Fibroblast of mammary gland (primary cell): ENCODE measurements at regions not wholly inside any gene's neighbourhood (a gene's known extent, or its start where the extent isn't known, plus 50 kb on each side); places are given as distances from the start of the nearest gene placed in this dataset.
"Not testable (repeated sequence)": the region's sequence is repeated elsewhere in the genome, so short reads cannot be mapped to it uniquely, and the experiment has no call there.

Experiments
- DNase-seq: peaks from one replicate; pipeline ENCODE4 v3.0.0-alpha.2; 2010; ENCODE audit warnings: low read depth
- H3K4me3 ChIP-seq: 2 replicates; pipeline ENCODE4 v1.5.1; 2011; ENCODE audit warnings: low read depth, mild to moderate bottlenecking, low read length, moderate library complexity; ENCODE audit not compliant: control insufficient read depth
- TF ChIP-seq, protein P1 (sequence below): conservative IDR thresholded peaks from 2 replicates; pipeline ENCODE4 v1.5.1; 2011; ENCODE audit warnings: low read depth, low read length, inconsistent platforms; ENCODE audit not compliant: control insufficient read depth, insufficient read depth

GRCh38 chr10:105559333-105560097 is 918.4 kb downstream of the SORCS3 start:
- DNase-seq = no peak
- TF ChIP-seq, protein P1, sequence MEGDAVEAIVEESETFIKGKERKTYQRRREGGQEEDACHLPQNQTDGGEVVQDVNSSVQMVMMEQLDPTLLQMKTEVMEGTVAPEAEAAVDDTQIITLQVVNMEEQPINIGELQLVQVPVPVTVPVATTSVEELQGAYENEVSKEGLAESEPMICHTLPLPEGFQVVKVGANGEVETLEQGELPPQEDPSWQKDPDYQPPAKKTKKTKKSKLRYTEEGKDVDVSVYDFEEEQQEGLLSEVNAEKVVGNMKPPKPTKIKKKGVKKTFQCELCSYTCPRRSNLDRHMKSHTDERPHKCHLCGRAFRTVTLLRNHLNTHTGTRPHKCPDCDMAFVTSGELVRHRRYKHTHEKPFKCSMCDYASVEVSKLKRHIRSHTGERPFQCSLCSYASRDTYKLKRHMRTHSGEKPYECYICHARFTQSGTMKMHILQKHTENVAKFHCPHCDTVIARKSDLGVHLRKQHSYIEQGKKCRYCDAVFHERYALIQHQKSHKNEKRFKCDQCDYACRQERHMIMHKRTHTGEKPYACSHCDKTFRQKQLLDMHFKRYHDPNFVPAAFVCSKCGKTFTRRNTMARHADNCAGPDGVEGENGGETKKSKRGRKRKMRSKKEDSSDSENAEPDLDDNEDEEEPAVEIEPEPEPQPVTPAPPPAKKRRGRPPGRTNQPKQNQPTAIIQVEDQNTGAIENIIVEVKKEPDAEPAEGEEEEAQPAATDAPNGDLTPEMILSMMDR = no peak
- no peak overlapping the region for H3K4me3 ChIP-seq

- not testable (repeated sequence) for H3K4me3 ChIP-seq, DNase-seq
These were observed 909.4 kb downstream of the SORCS3 start for GRCh38 chr10:105550453-105550852.

- H3K4me3 ChIP-seq = no peak overlapping the region
- TF ChIP-seq, protein P1 = no peak
- DNase-seq = no peak
These were observed 908.6 kb downstream of the SORCS3 start for GRCh38 chr10:105549731-105550130.

GRCh38 chr10:105545101-105545500 is 904.0 kb downstream of the SORCS3 start:
- DNase-seq = no peak
- TF ChIP-seq, protein P1 = no peak
- H3K4me3 ChIP-seq = no peak overlapping the region

DNA sequence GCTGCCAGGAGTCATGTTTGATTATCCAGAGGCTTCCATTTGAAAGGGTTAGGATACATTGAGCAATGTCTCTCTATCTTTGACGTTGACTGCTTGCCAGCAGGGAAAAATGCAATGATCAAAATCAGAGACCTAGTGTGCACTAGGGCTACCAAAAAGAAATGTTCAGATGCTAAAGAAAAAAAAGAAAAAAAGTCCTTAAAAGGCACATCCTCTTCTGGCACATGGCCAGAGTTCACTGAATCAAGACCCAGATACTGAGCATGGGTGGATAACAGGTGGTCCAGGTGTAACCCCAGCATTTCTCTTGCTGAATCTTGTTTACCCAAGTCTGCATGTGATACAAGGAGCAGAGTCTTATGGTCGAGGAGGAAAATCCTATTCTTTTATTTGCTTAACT is 899.3 kb downstream of the SORCS3 start:
- no peak for DNase-seq
- H3K4me3 ChIP-seq = no peak overlapping the region
- TF ChIP-seq, protein P1 = no peak

DNA sequence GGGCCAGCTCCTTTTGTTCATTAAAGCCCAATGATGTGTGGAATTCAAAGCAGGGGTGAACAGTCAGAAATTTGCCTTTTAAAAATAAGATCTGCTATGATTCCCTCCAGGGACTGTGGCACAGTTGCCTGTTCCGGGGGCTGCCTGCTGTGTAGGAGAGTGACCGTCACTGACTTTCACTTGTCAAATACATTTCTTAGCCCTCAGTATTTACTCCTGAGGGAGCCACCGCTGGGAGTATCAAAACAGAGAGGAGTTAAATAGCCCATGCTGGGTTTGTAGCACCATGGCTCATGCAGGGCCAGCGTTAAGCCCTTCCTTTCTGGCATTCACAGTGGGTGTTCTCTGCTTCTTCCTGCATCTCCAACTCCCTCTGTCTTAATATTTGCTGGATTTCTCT is 897.8 kb downstream of the SORCS3 start:
- TF ChIP-seq, protein P1 = no peak
- no peak overlapping the region for H3K4me3 ChIP-seq
- DNase-seq = no peak

- no peak for DNase-seq
- H3K4me3 ChIP-seq = no peak overlapping the region
- TF ChIP-seq, protein P1 = no peak
These were observed 894.4 kb downstream of the SORCS3 start for GRCh38 chr10:105535478-105535877.
